ENCODE measurements at regions not wholly inside any gene's neighbourhood (a gene's known extent, or its start where the extent isn't known, plus 50 kb on each side); places are given as distances from the start of the nearest gene placed in this dataset.

- TF ChIP-seq GATA2 (IDR thresholded peaks at IDR 0.05; ENCODE audit: low read depth, low read length) (no peak), GATA3 (IDR thresholded peaks at IDR 0.05; ENCODE audit: low read depth, low read length) (no peak)
Measured at GRCh38 chr7:36019980-36020379, 133.1 kb upstream of the EEPD1 start.
